Lower lobe of right lung (tissue), 2 donors: ENCODE measurements at regions not wholly inside any gene's neighbourhood (a gene's known extent, or its start where the extent isn't known, plus 50 kb on each side); places are given as distances from the start of the nearest gene placed in this dataset.

Source experiments
- ATAC-seq, 2 donors: fragments of 200-7000 bp; cut with Tn5 transposase; one replicate each; pipeline ENCODE4 v1.9.1; 2020 to 2022; ENCODE audit warnings: mild to moderate bottlenecking in 2 of 2, moderate library complexity in 2 of 2
- DNase-seq: peaks from one replicate; pipeline ENCODE4 v3.0.0-alpha.2; 2020
- H3K27ac ChIP-seq: fragments of 200-600 bp; one replicate; pipeline ENCODE4 v1.8.0; 2022
- H3K27me3 ChIP-seq: fragments of 200-600 bp; one replicate; pipeline ENCODE4 v1.8.0; 2022; ENCODE audit warnings: low read depth
- H3K36me3 ChIP-seq: fragments of 200-600 bp; one replicate; pipeline ENCODE4 v1.8.0; 2022; ENCODE audit warnings: mild to moderate bottlenecking
- H3K4me1 ChIP-seq: fragments of 200-600 bp; one replicate; pipeline ENCODE4 v1.8.0; 2022
- H3K4me3 ChIP-seq: fragments of 200-600 bp; one replicate; pipeline ENCODE4 v1.8.0; 2022; ENCODE audit warnings: mild to moderate bottlenecking
- H3K9me3 ChIP-seq: fragments of 200-600 bp; one replicate; pipeline ENCODE4 v1.8.0; 2022
- CTCF ChIP-seq: fragments of 200-600 bp; IDR thresholded peaks from one replicate; pipeline ENCODE4 v1.8.0; 2022; ENCODE audit warnings: antibody characterized with exemption, mild to moderate bottlenecking
- intact Hi-C: fragments of 100-400 bp; cut with DNase I; formaldehyde crosslinking; loops from one replicate; pipeline ENCODE4 v1.11.0; 2022
- donor health status: DM: no; HTN: yes; CAD: no; lungs with severe emphysema.

GRCh38 chr4:145324161-145324560 is 143.8 kb upstream of the OTUD4 start:
- H3K36me3 ChIP-seq: no peaks in the 10 kb centered on the region
- intact Hi-C loops: no loop called here
- no peak overlapping the region for H3K27ac ChIP-seq
- H3K4me1 ChIP-seq: no peaks in the 10 kb centered on the region
- no peak for TF ChIP-seq CTCF
- no peak overlapping the region for H3K4me3 ChIP-seq
- no peak for DNase-seq
- no peak for ATAC-seq
- no peaks in the 10 kb centered on the region for H3K27me3 ChIP-seq
- no peaks in the 10 kb centered on the region for H3K9me3 ChIP-seq

DNA sequence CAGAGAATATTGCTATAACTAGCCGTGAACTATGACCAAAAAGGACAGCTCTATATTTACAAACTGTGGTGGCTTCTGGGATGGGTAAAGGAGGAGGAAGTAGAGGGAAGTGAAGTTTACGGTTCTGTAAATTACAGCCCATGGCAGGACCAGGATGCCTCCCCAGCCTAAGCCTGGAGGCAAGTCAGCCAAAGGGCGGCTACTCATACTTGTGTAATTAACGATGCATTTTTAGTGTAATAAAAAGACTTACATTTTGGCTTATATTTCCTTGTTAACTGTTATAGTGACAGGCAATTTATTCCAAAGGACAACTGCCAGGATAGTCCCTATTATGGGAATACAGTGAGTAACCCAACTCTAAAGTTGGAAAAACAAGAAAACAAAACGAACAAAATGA is 139.9 kb upstream of the OTUD4 start:
- ATAC-seq: no peak
- no peak for TF ChIP-seq CTCF
- H3K27me3 ChIP-seq: no peaks in the 10 kb centered on the region
- no peaks in the 10 kb centered on the region for H3K9me3 ChIP-seq
- H3K27ac ChIP-seq: no peak overlapping the region
- no peaks in the 10 kb centered on the region for H3K36me3 ChIP-seq
- H3K4me3 ChIP-seq: no peak overlapping the region
- DNase-seq: no peak
- H3K4me1 ChIP-seq: no peaks in the 10 kb centered on the region
- intact Hi-C loops: no loop called here

GRCh38 chr4:145319751-145320150 is 139.4 kb upstream of the OTUD4 start:
- no peak for ATAC-seq
- no peak for DNase-seq
- no peaks in the 10 kb centered on the region for H3K36me3 ChIP-seq
- no peaks in the 10 kb centered on the region for H3K4me1 ChIP-seq
- H3K27ac ChIP-seq: no peak overlapping the region
- intact Hi-C loops: no loop called here
- no peak for TF ChIP-seq CTCF
- H3K27me3 ChIP-seq: no peaks in the 10 kb centered on the region
- H3K4me3 ChIP-seq: no peak overlapping the region
- no peaks in the 10 kb centered on the region for H3K9me3 ChIP-seq

DNA sequence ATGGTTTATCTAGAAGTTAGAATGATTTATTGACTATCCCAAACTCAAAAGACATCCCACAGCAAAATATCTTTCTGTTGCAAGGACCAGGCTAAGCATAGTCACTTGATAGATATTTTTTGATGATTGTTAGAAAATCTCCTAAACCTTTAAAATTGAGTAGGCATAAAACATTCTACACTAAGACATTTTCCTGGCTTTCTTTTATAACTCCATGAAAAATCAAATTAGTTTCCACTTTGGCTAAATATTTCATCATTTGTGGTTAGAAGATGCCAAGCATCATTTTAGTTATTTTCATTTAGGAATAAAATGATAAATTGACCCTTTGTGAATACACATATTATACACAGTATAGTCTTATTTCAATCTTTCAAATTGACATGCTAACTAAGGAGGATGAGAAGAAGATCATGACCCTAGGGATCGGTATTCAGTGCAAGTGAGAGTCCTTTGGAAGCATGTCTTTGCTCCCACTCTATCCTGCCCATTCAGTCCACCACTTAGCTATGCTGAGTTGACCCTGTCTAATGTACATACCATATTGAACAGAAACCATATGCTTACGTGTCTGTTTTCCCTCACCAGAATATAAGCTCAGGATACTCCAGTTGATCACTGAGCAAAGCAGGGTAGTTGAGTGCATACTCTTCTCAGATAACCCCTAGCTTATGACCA is 136.6 kb upstream of the OTUD4 start:
- no peak for TF ChIP-seq CTCF
- no peak overlapping the region for H3K27ac ChIP-seq
- H3K27me3 ChIP-seq: no peaks in the 10 kb centered on the region
- peaks cover 5% of the 10 kb centered on the region for H3K9me3 ChIP-seq
- H3K4me3 ChIP-seq: no peak overlapping the region
- DNase-seq (no peak), ATAC-seq (no peak)
- no peaks in the 10 kb centered on the region for H3K4me1 ChIP-seq
- intact Hi-C loops: no loop called here
- no peaks in the 10 kb centered on the region for H3K36me3 ChIP-seq

- Histone ChIP-seq H3K9me3 (peaks cover 5% of the 10 kb centered on the region), H3K27ac (no peak overlapping the region), H3K36me3 (no peaks in the 10 kb centered on the region), H3K4me3 (no peak overlapping the region), H3K27me3 (no peaks in the 10 kb centered on the region), H3K4me1 (no peaks in the 10 kb centered on the region)
- DNase-seq (no peak), ATAC-seq (no peak)
- intact Hi-C loops: no loop called here
- no peak for TF ChIP-seq CTCF
These were observed 135.4 kb upstream of the OTUD4 start for GRCh38 chr4:145315811-145316225.
